Stomach (tissue), 4 donors: ENCODE measurements at regions not wholly inside any gene's neighbourhood (a gene's known extent, or its start where the extent isn't known, plus 50 kb on each side); places are given as distances from the start of the nearest gene placed in this dataset.

Source experiments
- CTCF ChIP-seq, 7 experiments: fragments of 450-650 bp in 4 of 7; fragments of 200-600 bp in 3 of 7; sonication (generic) in 3 of 7; IDR thresholded peaks; one replicate each; pipeline ENCODE4 v1.5.1; 2016 to 2019; ENCODE audit warnings: antibody characterized with exemption in 7 of 7, control low read depth in 2 of 7, mild to moderate bottlenecking in 1 of 7
- POLR2A ChIP-seq, 4 donors: fragments of 450-650 bp; IDR thresholded peaks; one replicate each; pipeline ENCODE4 v1.6.1; 2016; ENCODE audit warnings: antibody characterized with exemption in 4 of 4, control low read depth in 2 of 4, mild to moderate bottlenecking in 1 of 4, moderate library complexity in 1 of 4

- TF ChIP-seq CTCF (IDR thresholded peaks at IDR 0.05) (no peak), POLR2A (IDR thresholded peaks at IDR 0.05) (no peak)
Observed at GRCh38 chr5:17012289-17012688, 76.2 kb upstream of the MYO10 start.
